Uterus (tissue), 2 donors: ENCODE measurements at regions not wholly inside any gene's neighbourhood (a gene's known extent, or its start where the extent isn't known, plus 50 kb on each side); places are given as distances from the start of the nearest gene placed in this dataset.

Experiments
- CTCF ChIP-seq, 4 experiments: fragments of 200-600 bp in 2 of 4; fragments of 450-650 bp in 2 of 4; sonication (generic) in 2 of 4; IDR thresholded peaks; one replicate each; pipeline ENCODE4 v1.5.1; 2016 to 2019; ENCODE audit warnings: antibody characterized with exemption in 4 of 4, mild to moderate bottlenecking in 2 of 4, moderate library complexity in 1 of 4
- POLR2A ChIP-seq, 2 donors: fragments of 450-650 bp; IDR thresholded peaks; one replicate each; pipeline ENCODE4 v1.6.1; 2016; ENCODE audit warnings: antibody characterized with exemption in 2 of 2, mild to moderate bottlenecking in 1 of 2, moderate library complexity in 1 of 2

GRCh38 chr2:129737660-129738527, 241.6 kb upstream of the RAB6C start:
- TF ChIP-seq POLR2A (IDR thresholded peaks at IDR 0.05): no peak
- TF ChIP-seq CTCF (IDR thresholded peaks at IDR 0.05): no peak
